H4 (cell line): ENCODE measurements at regions not wholly inside any gene's neighbourhood (a gene's known extent, or its start where the extent isn't known, plus 50 kb on each side); places are given as distances from the start of the nearest gene placed in this dataset.

Experiments
- DNase-seq: peaks from one replicate; pipeline ENCODE4 v3.0.0-alpha.2; 2015; ENCODE audit warnings: low spot score

DNA sequence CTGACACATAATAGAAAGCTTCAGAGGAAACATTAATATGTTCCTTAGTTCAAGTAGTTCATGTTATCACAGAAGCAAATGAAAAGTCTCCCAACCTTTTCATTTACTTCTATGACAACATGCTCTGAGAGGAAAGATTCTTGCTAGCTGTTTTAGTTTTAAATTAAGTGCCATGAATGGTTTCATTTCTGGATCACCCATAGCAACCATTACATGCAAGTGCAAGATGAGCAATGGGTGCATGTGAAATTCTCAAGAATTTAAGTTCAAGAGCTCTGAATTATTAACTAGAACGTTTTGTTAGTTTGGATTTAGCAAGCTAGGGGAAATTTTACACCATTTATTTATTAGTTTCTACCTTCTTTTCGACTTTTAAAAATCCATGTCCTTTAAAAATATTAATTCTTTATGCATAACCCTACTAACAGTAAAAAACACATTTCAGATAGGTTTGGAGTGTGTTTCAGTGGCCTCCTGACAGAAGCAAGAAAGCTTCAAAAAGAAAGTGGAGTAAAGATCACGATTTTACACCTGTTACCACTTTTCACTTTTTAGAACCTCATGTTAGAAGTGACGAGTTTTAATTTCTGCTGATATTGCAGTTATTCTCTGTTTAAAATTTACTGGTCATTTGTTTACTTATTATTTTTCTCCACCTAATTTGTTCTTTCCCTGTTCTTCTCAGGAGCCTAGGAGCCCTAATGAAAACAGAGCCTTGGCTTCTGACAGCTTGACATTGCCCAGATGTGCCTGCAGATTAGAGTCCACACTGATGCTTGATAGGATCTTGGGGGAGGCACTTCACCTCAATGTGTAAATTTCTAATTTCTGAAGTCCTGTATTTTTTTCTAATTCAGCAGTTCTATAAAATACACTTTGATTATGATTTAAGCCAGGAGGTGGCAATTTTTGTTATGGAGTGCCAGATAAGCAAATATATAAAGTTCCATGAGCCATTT lies 995.3 kb upstream of the PHF14 start:
- DNase-seq: no peak

GRCh38 chr7:9981742-9982349 lies 991.8 kb upstream of the PHF14 start:
- DNase-seq: peak; percentile 54

DNA sequence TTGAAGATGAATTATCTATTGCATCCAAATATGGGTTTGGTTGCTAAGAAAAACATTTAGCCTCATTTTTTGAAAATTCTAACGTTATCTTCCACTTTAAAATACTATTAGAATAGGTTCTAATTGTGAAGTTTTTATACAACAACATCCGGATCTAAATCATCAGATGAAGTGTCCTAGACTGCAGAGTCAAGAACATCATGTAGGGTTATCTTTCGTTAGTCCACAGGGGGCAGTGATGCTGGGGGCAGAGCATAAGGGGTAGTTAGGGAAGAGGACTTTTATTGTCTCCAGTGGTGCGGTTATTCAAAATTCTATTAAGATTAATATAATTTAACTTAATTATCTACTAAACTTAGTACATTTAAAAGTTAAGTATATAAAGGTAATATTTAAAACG lies 990.6 kb upstream of the PHF14 start:
- no peak for DNase-seq

DNA sequence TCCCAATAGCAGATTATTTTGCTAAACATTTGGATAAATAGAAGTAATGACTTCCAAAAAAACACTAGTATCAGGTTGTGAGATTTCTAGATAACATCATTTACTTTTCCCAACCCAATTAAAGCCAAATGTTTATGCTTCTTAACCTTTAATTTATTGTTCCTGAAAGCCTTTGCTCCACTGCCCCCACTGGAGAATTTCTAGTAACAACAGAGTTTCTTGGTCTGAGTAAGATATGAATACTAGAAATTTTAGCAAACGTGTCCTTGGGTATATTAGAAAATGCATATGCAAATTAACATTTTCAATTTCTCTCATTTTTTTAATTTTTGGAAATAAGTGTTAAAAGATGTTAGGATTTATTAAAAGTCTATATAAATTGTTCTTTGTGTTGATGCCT lies 958.0 kb upstream of the PHF14 start:
- peak; percentile 38 for DNase-seq

DNA sequence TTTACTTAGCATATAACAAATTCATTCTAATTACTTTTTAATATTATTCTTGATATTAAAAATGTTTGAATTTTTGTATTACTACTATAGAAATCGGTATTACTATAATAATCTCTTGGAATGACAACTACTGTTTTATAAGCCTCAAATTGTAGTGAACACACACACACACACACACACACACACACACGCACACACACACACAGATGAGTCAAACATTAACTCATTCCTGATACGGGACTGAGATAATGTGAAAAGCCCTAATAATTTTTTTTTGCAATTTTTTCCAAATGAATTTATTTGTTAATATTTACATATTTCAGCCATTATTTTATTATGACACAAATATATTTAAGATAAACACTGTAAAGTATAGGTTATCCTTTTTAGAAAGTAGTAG lies 951.2 kb upstream of the PHF14 start:
- DNase-seq: no peak

- DNase-seq: peak; percentile 77
These were observed 950.7 kb upstream of the PHF14 start for GRCh38 chr7:10022957-10023356.

- no peak for DNase-seq
These were observed 938.7 kb upstream of the PHF14 start for GRCh38 chr7:10034843-10035556.

DNA sequence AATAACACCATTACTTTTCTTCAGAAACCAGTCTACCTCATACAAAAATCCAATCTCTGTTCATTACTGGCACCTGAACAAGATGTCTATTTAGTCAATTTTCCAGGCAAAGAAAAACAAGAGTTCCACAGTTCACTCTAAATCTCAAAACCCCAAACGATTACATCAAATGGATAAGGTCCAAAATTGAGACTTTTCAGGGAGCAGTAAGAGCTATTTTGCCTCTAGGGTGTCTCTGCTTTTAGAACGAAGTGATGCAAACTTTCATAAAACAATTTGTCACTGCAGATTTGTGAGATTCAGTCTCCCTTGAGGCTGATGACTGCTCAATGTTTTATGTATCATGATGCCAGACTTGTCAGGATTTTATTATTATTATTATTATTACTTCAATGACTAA lies 937.0 kb upstream of the PHF14 start:
- DNase-seq: no peak

GRCh38 chr7:10038351-10038750 lies 935.3 kb upstream of the PHF14 start:
- DNase-seq: no peak

- no peak for DNase-seq
These were observed 933.0 kb upstream of the PHF14 start for GRCh38 chr7:10040674-10041073.

GRCh38 chr7:10070899-10071298 lies 902.8 kb upstream of the PHF14 start:
- no peak for DNase-seq

- DNase-seq: no peak
These were observed 897.8 kb upstream of the PHF14 start for GRCh38 chr7:10075866-10076265.

- no peak for DNase-seq
These were observed 896.9 kb upstream of the PHF14 start for GRCh38 chr7:10076660-10077300.

DNA sequence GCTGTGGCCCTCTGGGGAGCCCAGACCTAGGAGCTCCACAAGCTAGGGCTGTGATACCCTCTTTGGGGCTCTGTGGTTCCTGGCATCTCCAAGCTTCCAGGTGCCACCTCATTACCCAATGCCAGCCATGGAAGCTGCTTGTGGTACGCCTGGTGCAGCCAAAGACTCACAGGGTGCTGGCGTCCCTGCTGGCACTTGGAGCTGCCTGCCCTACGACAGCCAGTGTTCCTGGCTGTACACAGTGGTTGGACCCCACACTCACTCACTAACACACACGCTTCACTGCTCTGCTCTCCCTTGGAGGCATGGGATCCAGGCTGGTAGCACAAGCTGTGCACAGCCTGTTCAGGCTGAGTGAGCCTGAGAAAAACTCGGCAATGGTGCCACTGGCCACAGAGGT lies 894.1 kb upstream of the PHF14 start:
- DNase-seq: no peak

DNA sequence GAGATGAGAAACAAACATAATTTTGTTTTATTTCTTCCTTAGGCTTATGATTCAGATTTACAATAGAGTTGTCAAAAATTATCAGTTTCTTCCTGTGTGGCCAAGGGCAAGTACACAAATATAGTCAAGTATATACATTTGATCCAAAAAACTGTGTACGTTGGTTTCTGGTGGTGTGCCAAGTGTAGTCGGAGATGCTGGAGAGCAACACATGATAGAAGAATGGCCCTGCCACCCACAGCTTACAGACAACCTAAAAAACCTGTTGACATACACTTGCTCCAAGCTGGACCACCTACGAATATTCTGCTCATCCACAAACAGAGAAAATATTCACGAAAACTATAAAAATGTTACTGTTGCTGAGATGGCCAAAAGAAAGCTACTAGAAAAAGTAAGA lies 890.8 kb upstream of the PHF14 start:
- no peak for DNase-seq

DNA sequence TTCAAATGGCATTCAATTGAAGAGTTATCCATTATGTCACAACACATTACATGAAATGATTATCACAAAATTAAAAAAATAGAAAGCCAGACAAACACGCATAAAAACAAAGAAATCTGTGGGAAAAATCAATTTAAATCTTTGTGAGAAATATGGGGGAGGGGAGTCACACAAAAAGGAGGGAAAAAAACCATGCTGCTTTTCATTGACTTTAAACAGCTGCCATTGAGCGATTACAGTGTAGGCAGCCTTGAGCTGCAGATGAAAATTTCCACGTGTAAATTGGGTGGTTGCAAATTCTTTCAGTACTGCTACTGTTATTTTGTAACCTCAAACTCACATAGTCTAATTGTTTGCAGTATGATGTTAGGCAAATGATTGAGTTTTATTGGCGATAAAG lies 889.9 kb upstream of the PHF14 start:
- no peak for DNase-seq

DNA sequence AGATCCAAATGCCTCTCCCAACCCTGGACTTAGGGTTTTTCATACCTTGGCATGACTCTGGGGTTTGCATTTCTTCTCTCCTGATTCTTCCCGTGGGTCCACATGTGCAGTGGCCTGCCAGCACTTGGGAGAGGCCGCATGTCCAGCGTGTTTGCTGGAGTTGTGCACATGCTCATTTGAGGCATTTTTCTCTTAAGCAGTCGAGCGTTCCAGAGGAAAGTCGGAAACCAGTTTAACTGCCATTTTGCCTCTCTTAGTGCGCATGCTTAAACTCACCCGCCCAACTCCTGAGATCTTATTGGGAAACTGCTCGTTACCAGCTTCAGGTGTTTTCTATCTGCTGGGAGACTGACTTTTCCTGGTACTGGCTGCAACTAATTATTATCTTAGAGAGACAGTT lies 888.4 kb upstream of the PHF14 start:
- peak; percentile 39 for DNase-seq

- DNase-seq: no peak
These were observed 873.1 kb upstream of the PHF14 start for GRCh38 chr7:10100572-10100971.

DNA sequence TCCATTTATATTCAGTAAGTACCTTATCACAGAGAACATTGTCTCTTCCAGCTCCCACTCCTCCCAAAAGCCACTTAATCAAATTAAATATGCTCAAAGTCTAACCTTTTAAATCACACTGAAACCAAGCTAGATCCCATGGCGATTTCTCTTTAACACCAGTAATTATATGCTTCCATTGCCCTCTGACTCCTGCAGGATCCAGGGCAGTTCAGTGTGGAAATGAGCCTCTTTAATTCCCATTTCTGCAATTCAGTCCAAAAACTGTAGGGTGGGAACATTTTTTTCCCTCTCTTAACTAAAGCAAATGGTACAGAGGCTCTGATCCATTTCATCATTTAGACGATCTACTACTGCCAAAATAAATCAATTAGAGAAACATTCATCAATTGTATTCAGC lies 872.3 kb upstream of the PHF14 start:
- DNase-seq: no peak

DNA sequence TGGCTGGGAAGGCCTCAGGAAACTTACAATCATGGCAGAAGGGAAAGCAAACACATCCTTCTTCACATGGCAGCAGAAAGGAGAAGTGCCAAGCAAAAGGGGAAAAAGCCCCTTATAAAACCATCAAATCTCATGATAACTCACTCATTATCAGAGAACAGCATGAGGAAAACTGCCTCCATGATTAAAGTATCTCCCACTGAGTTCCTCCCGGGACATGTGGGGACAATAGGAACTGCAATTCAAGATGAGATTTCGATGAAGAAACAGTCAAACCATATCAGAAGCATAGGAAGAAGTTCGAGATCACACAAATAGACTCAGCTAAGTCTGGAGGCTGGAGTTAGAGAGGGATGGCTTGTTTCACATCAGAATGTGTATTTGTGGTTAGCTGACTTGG lies 869.4 kb upstream of the PHF14 start:
- DNase-seq: no peak

DNA sequence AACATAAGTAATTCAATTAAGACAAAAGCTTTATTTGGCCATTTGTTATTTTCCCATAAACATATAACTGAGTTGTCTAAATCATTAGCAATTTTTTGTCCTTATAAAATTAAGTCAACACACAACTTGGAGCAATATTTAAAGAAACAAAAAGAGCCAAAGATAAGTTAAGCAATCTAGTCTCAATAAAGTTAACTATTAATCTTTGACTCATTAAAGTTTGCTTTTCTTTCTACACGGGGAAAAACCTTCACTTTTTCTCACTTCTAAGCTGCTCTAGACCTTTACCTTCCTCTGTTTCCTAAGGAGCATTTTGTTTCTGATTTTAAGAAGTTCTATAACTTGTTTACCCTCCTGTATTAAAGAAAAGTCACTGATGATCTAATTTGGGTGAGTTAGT lies 867.1 kb upstream of the PHF14 start:
- DNase-seq: no peak

DNA sequence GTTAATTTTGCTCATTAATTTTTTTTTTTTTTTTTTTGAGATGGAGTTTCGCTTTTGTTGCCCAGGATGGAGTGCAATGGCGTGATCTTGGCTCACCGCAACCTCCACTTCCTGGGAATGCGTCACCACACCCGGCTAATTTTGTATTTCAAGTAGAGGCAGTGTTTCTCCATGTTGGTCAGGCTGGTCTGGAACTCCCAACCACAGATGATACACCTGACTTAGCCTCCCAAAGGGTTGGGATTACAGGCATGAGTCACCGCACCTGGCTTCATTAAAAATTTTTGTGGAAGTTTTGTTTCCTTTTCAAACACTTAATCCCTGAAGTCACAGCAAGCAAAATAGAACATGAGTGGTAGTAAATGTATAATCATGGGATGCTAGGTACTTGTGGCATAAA lies 857.2 kb upstream of the PHF14 start:
- DNase-seq: peak; percentile 97
